K562 (cell line): ENCODE measurements at regions not wholly inside any gene's neighbourhood (a gene's known extent, or its start where the extent isn't known, plus 50 kb on each side); places are given as distances from the start of the nearest gene placed in this dataset.
"Not testable (repeated sequence)": the region's sequence is repeated elsewhere in the genome, so short reads cannot be mapped to it uniquely, and the experiment has no call there.

Experiments used
- ATAC-seq: fragments of 200-7000 bp; cut with Tn5 transposase; 3 replicates; pipeline ENCODE4 v1.9.1; 2020; ENCODE audit warnings: moderate library complexity
- BruUV-seq: library from RNA; stranded (reverse); fragments of 400-500 nt; replicated peaks from 2 replicates; lab custom pipeline; 2021; lab: Mats Ljungman, UMichigan
- CTCF ChIA-PET: fragments of 300-600 bp; formaldehyde crosslinking; extraction: SDS; loops from one replicate; lab custom pipeline; 2021; ENCODE audit warnings: low intra/inter-chr PET ratio; lab: Yijun Ruan, JAX
- POLR2A ChIA-PET: fragments of 300-600, 350-650 bp; sonication (Branson Sonifier 250); formaldehyde crosslinking; extraction: SDS; loops from one replicate; lab custom pipeline; 2021; ENCODE audit warnings: antibody characterized with exemption, inconsistent platforms; lab: Yijun Ruan, JAX
- DNase-seq, 4 experiments: peaks; one replicate each; pipeline versions ENCODE4 v3.0.0 to v3.0.0-alpha.2; 2011 to 2018; ENCODE audit warnings: low spot score in 3 of 4, mixed read lengths in 3 of 4; ENCODE audit errors: extremely low read depth in 1 of 4
- FAIRE-seq: peaks from 2 replicates; lab custom pipeline; 2011; peaks lifted over from hg19 to GRCh38; lab: Jason Lieb, UNC
- H2AFZ ChIP-seq: 2 replicates; pipeline ENCODE4 v1.6.0; 2011; ENCODE audit warnings: low read depth, low read length, control low read depth, inconsistent platforms
- H3K27ac ChIP-seq: fragments of 200-600 bp; 3 replicates; pipeline ENCODE4 v1.8.0; 2011; ENCODE audit warnings: low read depth, mild to moderate bottlenecking, control low read depth, inconsistent platforms, low read length, moderate library complexity, mixed read lengths; ENCODE audit errors: extremely low read depth
- H3K27me3 ChIP-seq, 2 experiments: fragments of 300-600 bp in 1 of 2; 2 replicates in 1 of 2; 3 replicates in 1 of 2; pipeline versions ENCODE4 v1.6.0 to v1.8.0; 2011; ENCODE audit warnings: inconsistent platforms in 2 of 2, low read length in 2 of 2, mild to moderate bottlenecking in 1 of 2, mixed read lengths in 1 of 2, moderate library complexity in 1 of 2; ENCODE audit not compliant: control insufficient read depth in 2 of 2, insufficient read depth in 2 of 2
- H3K36me3 ChIP-seq: fragments of 300-600 bp; 3 replicates; pipeline ENCODE4 v1.8.0; 2011; ENCODE audit warnings: mild to moderate bottlenecking, low read length, inconsistent platforms; ENCODE audit not compliant: control insufficient read depth, insufficient read depth
- H3K4me1 ChIP-seq, 2 experiments: fragments of 200-600 bp in 1 of 2; replicated peaks in 1 of 2; 2 replicates in 1 of 2; 3 replicates in 1 of 2; pipeline versions ENCODE4 v1.5.1 to v1.8.0; 2011; ENCODE audit warnings: inconsistent platforms in 2 of 2, low read length in 2 of 2, mild to moderate bottlenecking in 1 of 2, mixed read lengths in 1 of 2, moderate library complexity in 1 of 2; ENCODE audit not compliant: control insufficient read depth in 2 of 2, insufficient read depth in 2 of 2
- H3K4me2 ChIP-seq: 2 replicates; pipeline ENCODE4 v1.6.1; 2011; ENCODE audit warnings: low read length, control low read depth, inconsistent platforms, mixed read lengths; ENCODE audit not compliant: insufficient read depth
- H3K4me3 ChIP-seq: fragments of 200-600 bp; sonication (generic), shearing (Covaris generic); 2 replicates; pipeline ENCODE4 v1.5.1; 2016; ENCODE audit warnings: control low read depth, inconsistent platforms
- H3K79me2 ChIP-seq: fragments of 200-600 bp; 3 replicates; pipeline ENCODE4 v1.8.0; 2011; ENCODE audit warnings: low read length, inconsistent platforms; ENCODE audit not compliant: control insufficient read depth, insufficient read depth
- H3K9ac ChIP-seq, 2 experiments: 2 replicates each; pipeline versions ENCODE4 v1.6.0 to v1.6.1; 2011; ENCODE audit warnings: low read depth in 2 of 2, low read length in 2 of 2, control low read depth in 1 of 2, inconsistent platforms in 1 of 2, mild to moderate bottlenecking in 1 of 2, mixed read lengths in 1 of 2; ENCODE audit not compliant: insufficient read depth in 1 of 2
- H3K9me1 ChIP-seq: one replicate; pipeline ENCODE4 v1.6.0; 2011; ENCODE audit warnings: inconsistent platforms, mild to moderate bottlenecking, low read length, moderate library complexity; ENCODE audit not compliant: control insufficient read depth, insufficient read depth
- H3K9me3 ChIP-seq: replicated peaks from 2 replicates; pipeline ENCODE4 v1.5.1; 2011; ENCODE audit warnings: low read depth, low read length, inconsistent platforms; ENCODE audit not compliant: control insufficient read depth, insufficient read depth
- H4K20me1 ChIP-seq: replicated peaks from 2 replicates; pipeline ENCODE4 v1.6.1; 2011; ENCODE audit warnings: low read length, inconsistent platforms, mixed read lengths; ENCODE audit not compliant: control insufficient read depth, insufficient read depth
- WGBS: fragments of 100-300 bp; shearing (Covaris generic); methylation state at CpG from one replicate; pipeline ENCODE4 v1.1.6; 2016; ENCODE audit warnings: low coverage, mixed read lengths; ENCODE audit not compliant: insufficient coverage; ENCODE audit errors: missing lambda C conversion rate; 5-methylcytosine and 5-hydroxymethylcytosine counted together
- in situ Hi-C: fragments of 300-500 bp; cut with MboI; formaldehyde crosslinking; loops from 4 replicates; pipeline ENCODE4 v1.15.0; 2018; ENCODE audit warnings: inconsistent platforms, mixed read lengths
- intact Hi-C: fragments of 100-400 bp; cut with micrococcal nuclease; formaldehyde crosslinking; loops from 2 replicates; pipeline ENCODE4 v1.14.2; 2022

GRCh38 chr7:56889454-56889853 is 242.8 kb downstream of the ZNF479 start:
- DNase-seq, in situ Hi-C loops, CTCF ChIA-PET, H3K9me3 ChIP-seq, H3K27ac ChIP-seq, intact Hi-C loops, H3K36me3 ChIP-seq, H3K4me2 ChIP-seq, FAIRE-seq, ATAC-seq, H3K9ac ChIP-seq, H4K20me1 ChIP-seq, H2AFZ ChIP-seq, H3K79me2 ChIP-seq, BruUV-seq, H3K27me3 ChIP-seq, H3K4me1 ChIP-seq, H3K4me3 ChIP-seq, POLR2A ChIA-PET, H3K9me1 ChIP-seq: not testable (repeated sequence)
- 0% methylated on average over 2 of the region's 3 CpGs for WGBS

GRCh38 chr7:56885132-56885531 is 247.1 kb downstream of the ZNF479 start:
- in situ Hi-C loops, H3K36me3 ChIP-seq, H3K79me2 ChIP-seq, H3K9ac ChIP-seq, H2AFZ ChIP-seq, DNase-seq, intact Hi-C loops, H3K4me3 ChIP-seq, H3K27ac ChIP-seq, ATAC-seq, H3K4me1 ChIP-seq, H3K9me3 ChIP-seq, H3K9me1 ChIP-seq, H3K4me2 ChIP-seq, FAIRE-seq, CTCF ChIA-PET, BruUV-seq, POLR2A ChIA-PET, H3K27me3 ChIP-seq, H4K20me1 ChIP-seq: not testable (repeated sequence)
- WGBS, result 0% methylated on average over 2 of the region's 6 CpGs
